GM12891 (cell line): ENCODE measurements at regions not wholly inside any gene's neighbourhood (a gene's known extent, or its start where the extent isn't known, plus 50 kb on each side); places are given as distances from the start of the nearest gene placed in this dataset.

ENCODE experiments used
- PAX5 ChIP-seq: IDR thresholded peaks from 2 replicates; pipeline ENCODE4 v1.6.1; 2011; ENCODE audit warnings: low read length, moderate library complexity, mild to moderate bottlenecking; ENCODE audit not compliant: insufficient read depth, severe bottlenecking
- POLR2A ChIP-seq: IDR thresholded peaks from 2 replicates; pipeline ENCODE4 v1.6.1; 2011; ENCODE audit warnings: low read depth, low read length, control low read depth
- POLR2AphosphoS5 ChIP-seq: IDR thresholded peaks from 2 replicates; pipeline ENCODE4 v1.6.1; 2011; ENCODE audit warnings: low read depth, low read length, control low read depth
- SPI1 ChIP-seq: IDR thresholded peaks from 2 replicates; pipeline ENCODE4 v1.6.1; 2011; ENCODE audit warnings: low read depth, low read length, control low read depth
- TAF1 ChIP-seq: IDR thresholded peaks from 2 replicates; pipeline ENCODE4 v1.6.1; 2011; ENCODE audit warnings: low read depth, low read length, control low read depth

- TF ChIP-seq POLR2A (no peak), POLR2AphosphoS5 (no peak), TAF1 (no peak), PAX5 (no peak), SPI1 (no peak)
Measured at GRCh38 chr6:132969196-132969595, 154.8 kb downstream of the RPS12 start.
